ENCODE measurements at regions not wholly inside any gene's neighbourhood (a gene's known extent, or its start where the extent isn't known, plus 50 kb on each side); places are given as distances from the start of the nearest gene placed in this dataset.

- DNase-seq (ENCODE audit: low read depth) = peak; percentile 15
Measured at GRCh38 chr2:156845806-156846558, 409.8 kb downstream of the GPD2 start.

DNA sequence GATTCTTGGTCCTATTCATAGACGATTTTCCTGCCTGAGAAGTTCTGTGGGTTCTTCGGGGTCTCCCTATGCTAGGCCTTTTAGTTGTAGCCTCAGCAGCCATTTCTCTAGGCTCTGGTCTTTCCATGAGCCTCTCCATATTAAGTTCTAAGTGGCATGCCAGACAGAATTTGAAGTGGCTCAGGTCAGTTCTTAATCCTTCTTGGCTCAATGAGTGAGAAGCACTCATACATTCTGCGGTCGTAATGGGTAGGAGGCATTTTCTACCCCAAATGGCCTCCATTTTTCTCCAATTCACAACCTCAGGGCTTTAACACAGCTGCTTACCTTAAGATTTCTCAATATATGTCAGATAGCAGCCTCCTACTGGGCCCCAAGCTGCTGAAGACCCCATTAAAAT lies 405.3 kb upstream of the GALNT5 start:
- DNase-seq (ENCODE audit: low read depth) = no peak

DNA sequence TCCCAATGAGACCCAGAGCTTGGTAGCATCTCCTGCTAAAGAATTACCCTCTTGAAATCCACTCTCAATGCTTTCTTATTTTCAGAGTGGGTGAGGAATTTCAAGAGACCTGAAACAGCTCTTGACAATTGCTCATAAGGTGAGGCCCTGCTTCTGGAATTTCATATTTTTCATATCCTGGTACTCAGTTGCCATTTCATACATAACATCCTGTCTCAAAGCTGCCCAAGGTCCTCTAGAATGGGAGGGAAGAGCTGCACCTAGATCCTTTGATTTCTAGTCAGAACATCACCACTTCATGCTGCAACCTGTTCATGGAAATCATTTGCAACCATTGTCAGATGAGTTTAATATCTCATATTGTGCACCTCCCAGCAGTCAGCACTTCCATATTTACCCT lies 404.8 kb upstream of the GALNT5 start:
- no peak for DNase-seq (ENCODE audit: low read depth)

- DNase-seq (ENCODE audit: low read depth) = no peak
Measured at GRCh38 chr2:156864325-156864724, 393.2 kb upstream of the GALNT5 start.

DNA sequence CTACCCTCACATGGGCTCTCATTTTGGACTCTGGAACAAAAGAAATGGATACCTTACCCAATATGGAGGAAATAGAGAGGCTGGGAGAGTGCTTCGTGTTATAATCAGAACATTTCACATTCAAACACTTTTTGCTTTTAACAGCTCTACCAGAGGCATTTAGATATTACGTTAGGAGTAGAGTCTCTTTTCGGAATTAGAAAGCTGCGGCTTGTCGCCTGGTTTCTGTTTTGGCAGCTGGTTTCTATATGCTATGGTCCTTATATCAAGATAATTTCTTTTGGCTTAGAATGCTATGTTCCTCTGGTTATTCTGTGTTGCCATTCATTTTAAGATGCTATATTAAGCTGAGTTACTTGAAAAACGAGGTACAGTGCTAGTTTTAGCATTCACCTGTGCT lies 392.8 kb upstream of the GALNT5 start:
- no peak for DNase-seq (ENCODE audit: low read depth)

DNA sequence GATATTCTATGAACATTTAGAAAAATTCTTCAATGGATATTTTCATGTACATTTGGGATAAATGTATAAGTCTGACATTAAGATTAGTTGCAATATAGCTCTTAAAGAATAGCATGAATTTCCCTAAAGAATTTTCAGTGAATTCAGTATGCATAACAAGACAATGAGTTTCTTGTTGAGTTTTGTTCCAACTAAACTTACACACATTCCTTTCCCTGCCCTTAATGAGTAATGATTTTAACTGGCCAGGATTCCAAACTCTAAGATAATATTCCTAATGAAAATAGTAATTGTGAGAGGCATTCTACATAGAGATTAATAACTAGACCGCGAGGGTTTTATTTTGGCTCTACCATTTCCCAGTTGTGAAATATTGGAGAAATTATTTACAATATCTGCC lies 390.3 kb upstream of the GALNT5 start:
- peak; percentile 11 for DNase-seq (ENCODE audit: low read depth)

DNA sequence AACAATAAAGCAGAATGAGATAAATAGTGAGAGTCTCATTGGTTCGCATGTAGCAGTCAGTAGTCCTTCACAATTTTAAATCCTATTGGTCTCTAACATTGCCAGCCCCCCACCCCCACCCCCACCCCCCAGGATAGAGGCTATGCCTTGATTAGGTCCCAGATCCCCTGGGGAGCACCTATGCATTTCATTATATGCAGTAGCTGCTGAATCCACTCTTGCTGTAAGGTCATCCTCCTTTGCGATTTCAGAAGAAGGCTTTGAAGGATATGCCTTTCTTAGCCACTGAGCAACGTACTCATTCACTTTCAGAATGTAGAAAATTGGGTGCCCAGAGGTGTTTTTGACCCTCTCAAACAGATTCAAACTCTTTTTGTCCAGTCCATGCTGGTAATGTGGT lies 382.8 kb upstream of the GALNT5 start:
- DNase-seq (ENCODE audit: low read depth) = no peak

DNA sequence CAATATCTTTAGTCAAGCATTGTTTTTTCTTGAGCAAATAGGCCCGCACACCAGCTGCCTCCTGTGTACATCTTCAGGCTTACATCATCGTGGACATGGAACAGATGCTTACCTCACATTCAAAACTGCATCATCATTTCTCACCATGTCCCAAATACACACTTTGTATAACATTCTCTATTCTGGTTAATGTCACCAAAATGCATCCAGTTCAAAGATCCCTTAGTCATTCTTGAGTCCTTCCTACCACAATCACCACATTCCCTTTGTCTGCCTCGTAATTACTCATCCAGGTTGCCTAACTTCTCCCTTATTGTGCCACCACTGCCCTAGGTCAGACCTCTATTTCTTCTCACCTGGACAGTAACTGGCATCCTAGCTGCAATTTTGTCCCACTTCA lies 373.7 kb upstream of the GALNT5 start:
- peak; percentile 90 for DNase-seq (ENCODE audit: low read depth)

DNA sequence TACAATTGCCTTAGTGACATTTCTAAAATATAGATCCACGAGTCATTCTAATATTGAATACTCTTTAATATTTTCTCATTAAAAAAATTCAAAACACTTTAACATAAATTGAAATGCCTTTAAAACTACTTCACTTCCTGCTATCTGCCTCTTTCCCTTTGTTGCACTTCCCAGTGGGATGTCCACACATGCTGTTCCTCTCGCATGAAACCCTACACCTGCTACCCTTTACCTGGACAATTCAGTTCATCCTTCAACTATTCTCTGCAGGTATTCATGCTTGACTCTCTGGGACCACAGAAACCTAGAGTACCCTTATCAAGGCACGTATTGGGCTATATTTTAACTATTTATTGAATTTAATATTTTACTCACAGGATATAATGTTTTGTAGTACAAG lies 373.3 kb upstream of the GALNT5 start:
- no peak for DNase-seq (ENCODE audit: low read depth)

GRCh38 chr2:156890529-156891148 lies 366.9 kb upstream of the GALNT5 start:
- DNase-seq (ENCODE audit: low read depth) = no peak

DNA sequence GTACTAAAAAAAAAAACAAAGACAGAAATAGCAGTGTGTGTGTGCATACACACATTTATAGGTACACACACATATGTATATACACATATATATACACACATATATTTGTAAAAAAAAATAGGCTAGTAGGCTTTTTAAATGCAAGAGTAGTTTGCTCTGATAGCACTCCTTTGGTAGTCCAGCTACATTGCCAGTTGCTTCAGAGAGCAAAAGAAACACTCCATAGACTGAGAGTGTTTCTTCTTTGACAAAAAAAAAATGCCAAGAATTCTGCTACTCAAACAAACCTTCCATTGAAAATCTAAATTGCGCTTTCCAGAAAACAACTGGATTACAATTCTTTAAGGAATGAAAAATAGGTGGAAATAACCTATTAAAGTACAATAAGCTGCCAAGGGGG lies 365.9 kb upstream of the GALNT5 start:
- no peak for DNase-seq (ENCODE audit: low read depth)

DNA sequence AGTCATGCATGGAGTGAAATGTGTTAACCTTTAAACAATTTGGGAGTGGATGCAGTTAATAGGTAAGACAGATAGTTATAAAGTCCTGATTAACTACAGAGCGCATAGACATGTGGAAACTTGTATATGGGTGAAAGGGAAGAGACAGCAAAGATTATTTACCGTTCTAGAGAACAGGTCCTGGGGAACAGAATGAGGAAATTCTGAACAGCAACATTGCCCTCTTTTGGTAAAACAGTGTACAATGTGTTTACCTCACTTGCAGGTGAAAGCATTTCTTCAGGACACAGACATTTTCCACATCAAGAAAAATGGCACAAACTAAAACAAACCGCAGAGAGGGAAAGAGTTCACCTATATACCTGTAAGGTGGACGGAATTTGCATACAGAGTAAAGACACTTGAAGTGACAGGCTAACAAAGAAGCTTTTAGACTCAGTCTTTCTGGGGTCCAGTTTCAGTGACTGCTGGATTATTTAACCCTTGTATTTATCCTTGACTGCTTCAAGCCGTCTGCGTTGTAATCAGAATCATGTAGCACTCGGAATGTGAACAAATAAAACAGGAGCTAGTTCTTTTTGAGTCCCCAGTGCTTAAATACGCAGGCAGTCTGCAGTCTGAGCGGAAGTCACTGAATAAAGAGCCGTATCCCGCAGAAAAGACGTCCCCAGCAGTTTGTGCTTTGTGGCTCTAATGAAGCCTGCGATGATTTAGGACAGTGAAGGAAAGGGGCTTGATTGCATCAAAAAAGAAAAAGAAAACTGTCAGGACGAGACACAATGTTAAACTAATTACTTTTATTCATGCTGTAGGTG lies 364.8 kb upstream of the GALNT5 start:
- peak; percentile 80 for DNase-seq (ENCODE audit: low read depth)

GRCh38 chr2:156896294-156896693 lies 361.2 kb upstream of the GALNT5 start:
- DNase-seq (ENCODE audit: low read depth) = peak; percentile 66

DNA sequence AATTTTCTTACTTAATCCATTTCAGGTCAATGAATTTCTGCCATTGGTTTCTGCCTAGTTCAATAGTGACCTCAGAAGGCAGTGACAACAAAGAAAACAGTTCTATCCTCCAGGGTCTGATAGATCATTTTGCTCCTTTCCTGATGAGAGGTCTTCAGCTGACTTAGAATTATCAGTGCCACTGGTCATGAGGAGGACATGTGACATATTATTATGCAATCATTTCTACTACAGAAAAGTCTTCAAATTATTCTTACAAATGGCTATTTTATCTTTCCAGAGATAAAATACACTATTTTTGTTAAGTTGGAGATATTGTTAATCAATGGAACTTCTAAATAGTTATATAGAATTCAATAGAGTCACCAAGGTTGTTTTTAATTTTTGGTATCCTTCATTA lies 360.0 kb upstream of the GALNT5 start:
- DNase-seq (ENCODE audit: low read depth) = no peak

GRCh38 chr2:156901373-156902031 lies 356.0 kb upstream of the GALNT5 start:
- peak; percentile 11 for DNase-seq (ENCODE audit: low read depth)

GRCh38 chr2:156903335-156903734 lies 354.2 kb upstream of the GALNT5 start:
- peak; percentile 10 for DNase-seq (ENCODE audit: low read depth)

DNA sequence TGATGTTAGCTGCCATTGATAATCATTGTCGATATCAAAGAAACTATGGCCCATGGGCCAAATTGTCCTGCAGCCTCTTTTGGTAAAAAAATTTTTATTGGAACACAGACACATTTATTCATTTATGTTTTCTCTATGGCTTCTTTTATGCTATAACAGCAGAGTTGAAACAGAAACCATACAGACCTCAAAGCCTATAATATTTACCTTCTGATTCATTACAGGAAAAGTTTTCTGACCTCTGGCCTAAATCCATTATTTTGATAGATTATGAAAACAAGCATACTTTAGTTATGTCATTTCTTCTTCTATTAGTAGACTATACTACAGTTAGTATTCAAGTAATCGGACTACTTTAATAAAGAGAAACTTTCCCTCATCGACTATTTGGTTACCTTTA lies 349.7 kb upstream of the GALNT5 start:
- DNase-seq (ENCODE audit: low read depth) = no peak

- peak; percentile 77 for DNase-seq (ENCODE audit: low read depth)
Measured at GRCh38 chr2:156908825-156909224, 348.7 kb upstream of the GALNT5 start.

- DNase-seq (ENCODE audit: low read depth) = no peak
Measured at GRCh38 chr2:156909983-156910382, 347.5 kb upstream of the GALNT5 start.

DNA sequence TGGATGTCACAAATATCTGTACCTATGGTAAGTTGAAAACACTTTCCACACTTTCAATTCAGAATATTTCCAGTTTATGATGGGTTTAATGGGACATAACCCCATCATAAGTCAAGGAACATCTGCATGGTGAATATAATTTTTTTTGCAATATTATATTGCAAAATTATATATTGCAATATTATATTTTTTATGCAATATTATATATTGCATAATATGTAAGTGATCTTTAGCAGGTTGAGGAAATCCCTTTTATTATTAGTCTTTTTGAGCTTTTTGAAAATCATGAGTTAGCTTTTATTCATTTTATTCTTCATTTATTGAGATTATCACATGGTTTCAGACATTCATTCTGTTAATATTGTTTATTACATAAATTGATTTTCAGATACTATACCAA lies 342.2 kb upstream of the GALNT5 start:
- no peak for DNase-seq (ENCODE audit: low read depth)

DNA sequence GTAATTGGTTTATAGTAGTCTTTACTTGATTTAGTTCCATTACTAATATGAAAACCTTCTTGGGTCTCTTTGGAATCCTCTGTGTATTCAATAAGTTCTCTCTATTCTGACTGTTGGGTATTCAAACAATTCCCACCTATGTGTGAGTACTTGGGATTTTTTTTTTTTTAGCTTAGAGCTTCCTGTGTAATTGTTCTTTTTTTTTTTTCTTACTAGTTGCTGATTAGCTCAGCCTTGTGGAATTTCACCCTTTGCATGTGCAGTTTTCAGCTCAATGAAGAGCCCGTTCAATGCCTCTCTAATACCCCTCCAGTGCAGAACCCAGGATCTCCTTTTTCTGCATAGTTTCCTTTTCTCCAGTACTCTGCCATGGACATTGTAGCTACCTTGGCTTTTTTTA lies 339.1 kb upstream of the GALNT5 start:
- DNase-seq (ENCODE audit: low read depth) = peak; percentile 86

GRCh38 chr2:156930423-156930822 lies 327.1 kb upstream of the GALNT5 start:
- no peak for DNase-seq (ENCODE audit: low read depth)
